ENCODE measurements at regions not wholly inside any gene's neighbourhood (a gene's known extent, or its start where the extent isn't known, plus 50 kb on each side); places are given as distances from the start of the nearest gene placed in this dataset.

- no peak for TF ChIP-seq CTCF (conservative IDR thresholded peaks at IDR 0.05)
- no peak for TF ChIP-seq EZH2 (IDR thresholded peaks at IDR 0.05; ENCODE audit: low read depth)
Observed at GRCh38 chr7:126378642-126379041, 874.1 kb downstream of the GRM8 start.
